ENCODE measurements at regions not wholly inside any gene's neighbourhood (a gene's known extent, or its start where the extent isn't known, plus 50 kb on each side); places are given as distances from the start of the nearest gene placed in this dataset.
"Not testable (repeated sequence)": the region's sequence is repeated elsewhere in the genome, so short reads cannot be mapped to it uniquely, and the experiment has no call there.

GRCh38 chr2:189312643-189313042, 128.6 kb upstream of the WDR75 start:
- DNase-seq (ENCODE audit: low spot score): no peak

GRCh38 chr2:189318761-189319160, 122.5 kb upstream of the WDR75 start:
- no peak for DNase-seq (ENCODE audit: low spot score)

GRCh38 chr2:189319424-189319823, 121.8 kb upstream of the WDR75 start:
- not testable (repeated sequence) for DNase-seq (ENCODE audit: low spot score)

- DNase-seq (ENCODE audit: low spot score): no peak
Measured at GRCh38 chr2:189327879-189328847, 113.1 kb upstream of the WDR75 start.

DNA sequence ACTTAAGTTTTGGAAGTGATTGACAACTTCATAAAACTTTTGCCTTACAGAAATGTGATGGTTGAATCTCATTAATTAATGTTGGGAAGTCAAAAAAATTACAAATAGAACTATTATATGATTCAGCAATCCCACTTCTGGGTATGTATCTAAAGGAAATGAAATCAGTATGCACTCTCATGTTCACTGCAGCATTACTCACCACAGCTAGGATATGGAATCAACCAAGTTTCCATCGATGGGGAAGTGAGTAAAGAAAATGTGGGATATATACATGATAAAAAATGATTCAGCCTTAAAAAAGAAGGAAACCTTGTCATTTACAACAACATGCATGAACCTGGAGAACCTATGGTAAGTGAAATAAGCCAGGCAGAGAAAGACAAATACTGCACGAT, 112.4 kb upstream of the WDR75 start:
- DNase-seq (ENCODE audit: low spot score): no peak

GRCh38 chr2:189336276-189336975, 104.8 kb upstream of the WDR75 start:
- DNase-seq (ENCODE audit: low spot score): no peak

GRCh38 chr2:189337656-189338055, 103.6 kb upstream of the WDR75 start:
- DNase-seq (ENCODE audit: low spot score): no peak

DNA sequence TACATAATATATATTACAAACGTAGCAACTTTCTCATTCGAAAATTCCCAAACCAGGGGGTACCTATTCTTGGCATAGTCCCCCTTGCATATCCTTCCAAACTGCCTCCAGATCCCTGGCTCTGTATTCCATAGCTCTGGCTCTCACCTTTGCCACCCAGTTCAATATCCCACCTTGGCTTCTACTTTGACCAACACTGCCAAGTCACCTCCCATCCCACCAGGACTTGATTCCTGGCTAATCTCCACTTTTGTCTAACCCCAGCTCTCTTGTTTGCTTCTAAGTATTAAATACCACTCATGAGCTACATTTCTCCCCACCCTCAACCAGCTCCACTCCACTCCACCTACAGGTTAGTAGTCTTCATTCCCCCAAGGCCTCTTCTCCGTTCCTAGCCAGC, 103.2 kb upstream of the WDR75 start:
- no peak for DNase-seq (ENCODE audit: low spot score)

DNA sequence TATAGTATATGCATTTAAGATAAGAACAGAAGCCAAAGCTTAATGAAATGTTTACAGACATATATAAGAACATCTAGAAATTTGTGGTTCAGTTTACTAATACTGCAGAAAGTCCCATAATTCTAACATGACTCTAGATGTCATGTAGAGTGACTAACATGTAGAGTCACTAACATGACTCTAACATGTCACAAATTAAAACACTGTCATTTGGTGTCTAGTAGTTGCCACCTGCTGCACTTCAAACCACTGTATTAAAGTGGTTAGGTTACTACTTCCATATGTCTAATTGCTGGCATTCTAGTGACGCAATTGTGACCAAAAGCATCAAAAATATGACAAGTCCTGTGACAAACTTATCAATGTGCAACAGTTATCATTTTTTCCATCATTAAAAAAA, 100.2 kb upstream of the WDR75 start:
- DNase-seq (ENCODE audit: low spot score): no peak

- no peak for DNase-seq (ENCODE audit: low spot score)
Measured at GRCh38 chr2:189344043-189344442, 97.2 kb upstream of the WDR75 start.

DNA sequence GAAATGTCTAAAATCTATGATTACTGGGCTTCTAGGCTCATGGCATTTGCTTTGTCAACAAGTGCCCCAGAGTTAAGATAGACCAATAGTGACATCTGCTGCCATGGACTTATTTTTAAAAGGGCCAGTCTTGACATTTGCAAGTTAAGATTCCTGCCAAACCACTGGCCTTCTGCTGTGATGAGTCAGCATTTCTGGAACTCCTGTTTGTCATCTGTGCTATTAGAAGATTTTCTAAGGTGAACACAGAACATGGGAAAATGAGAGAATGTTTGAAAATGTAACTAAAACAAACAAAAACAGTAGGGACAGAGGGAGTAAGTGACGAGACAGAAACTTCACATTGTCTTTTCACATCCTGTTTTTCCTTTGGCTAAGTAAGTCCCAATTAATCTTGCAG, 93.7 kb upstream of the WDR75 start:
- DNase-seq (ENCODE audit: low spot score): peak; percentile 65

- no peak for DNase-seq (ENCODE audit: low spot score)
Measured at GRCh38 chr2:189348369-189348768, 92.9 kb upstream of the WDR75 start.

DNA sequence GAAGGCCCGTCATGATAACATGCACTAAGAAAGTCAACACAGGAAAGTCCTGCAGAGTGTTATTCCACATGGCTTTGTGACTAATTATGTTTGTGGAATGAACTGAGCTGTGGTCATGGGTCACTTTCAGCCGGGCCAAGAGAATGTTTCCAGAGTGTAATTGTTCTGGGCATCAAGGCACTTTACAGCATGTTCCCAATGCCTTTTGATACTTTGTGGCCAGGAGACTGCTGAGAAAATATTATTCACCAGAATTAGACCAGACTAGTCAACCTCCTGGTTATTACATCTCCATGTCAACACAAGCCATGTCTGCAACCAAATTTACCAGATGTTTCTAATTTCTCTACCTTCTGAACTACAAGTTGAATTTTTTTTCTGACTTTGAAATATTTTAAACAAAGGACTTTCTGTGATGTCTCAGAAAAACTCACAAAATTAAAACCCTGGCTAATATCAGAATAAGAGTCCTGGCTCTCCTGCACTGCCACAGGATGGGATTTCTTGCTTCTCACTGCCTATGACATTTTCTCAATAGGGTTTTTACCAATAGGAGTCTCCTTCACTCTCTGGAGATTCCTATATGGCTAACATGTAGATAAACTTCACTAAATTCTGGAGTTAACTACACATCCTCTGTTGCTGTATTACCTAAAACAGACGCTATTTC, 90.6 kb upstream of the WDR75 start:
- no peak for DNase-seq (ENCODE audit: low spot score)

- not testable (repeated sequence) for DNase-seq (ENCODE audit: low spot score)
Measured at GRCh38 chr2:189351933-189352332, 89.3 kb upstream of the WDR75 start.

- DNase-seq (ENCODE audit: low spot score): not testable (repeated sequence)
Measured at GRCh38 chr2:189357375-189357774, 83.9 kb upstream of the WDR75 start.

- no peak for DNase-seq (ENCODE audit: low spot score)
Measured at GRCh38 chr2:189360861-189361260, 80.4 kb upstream of the WDR75 start.

DNA sequence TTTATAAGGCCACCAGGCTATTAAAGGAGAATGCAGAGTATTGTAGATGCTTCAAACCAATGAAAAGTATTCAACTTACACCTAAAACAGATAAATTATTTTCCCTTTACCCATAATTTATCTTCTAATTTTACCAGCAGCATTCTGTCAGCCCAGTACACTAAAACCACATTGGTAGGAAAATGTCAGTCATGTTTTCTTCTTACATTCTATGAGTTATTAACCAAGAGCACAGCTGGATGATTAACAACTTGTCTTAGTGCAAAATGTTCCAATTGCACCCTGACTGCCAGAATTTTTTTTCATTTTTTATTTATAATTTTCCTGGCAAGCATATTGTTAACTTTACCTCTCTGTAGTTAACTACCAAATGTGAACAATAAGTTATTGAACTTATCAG, 79.0 kb upstream of the WDR75 start:
- no peak for DNase-seq (ENCODE audit: low spot score)

GRCh38 chr2:189363559-189363958, 77.7 kb upstream of the WDR75 start:
- DNase-seq (ENCODE audit: low spot score): peak; percentile 53

DNA sequence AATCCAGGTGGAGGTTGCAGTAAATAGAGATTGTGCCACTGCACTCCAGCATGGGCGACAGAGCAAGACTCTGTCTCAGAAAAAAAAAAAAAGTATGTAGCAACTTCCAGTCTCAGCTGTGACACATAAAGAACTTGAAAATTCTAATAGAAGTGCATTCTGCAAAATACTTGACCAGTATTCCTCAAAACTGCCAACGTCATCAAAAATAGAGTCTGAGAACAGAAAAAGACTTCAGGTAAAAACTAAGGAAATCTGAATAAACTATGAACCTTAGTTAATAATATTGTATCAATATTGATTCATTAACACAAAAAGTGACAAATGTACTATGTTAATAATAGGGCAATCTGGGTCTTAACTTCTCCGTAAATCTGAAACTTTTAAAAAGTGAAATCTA, 76.7 kb upstream of the WDR75 start:
- no peak for DNase-seq (ENCODE audit: low spot score)

- DNase-seq (ENCODE audit: low spot score): no peak
Measured at GRCh38 chr2:189366349-189366748, 74.9 kb upstream of the WDR75 start.

DNA sequence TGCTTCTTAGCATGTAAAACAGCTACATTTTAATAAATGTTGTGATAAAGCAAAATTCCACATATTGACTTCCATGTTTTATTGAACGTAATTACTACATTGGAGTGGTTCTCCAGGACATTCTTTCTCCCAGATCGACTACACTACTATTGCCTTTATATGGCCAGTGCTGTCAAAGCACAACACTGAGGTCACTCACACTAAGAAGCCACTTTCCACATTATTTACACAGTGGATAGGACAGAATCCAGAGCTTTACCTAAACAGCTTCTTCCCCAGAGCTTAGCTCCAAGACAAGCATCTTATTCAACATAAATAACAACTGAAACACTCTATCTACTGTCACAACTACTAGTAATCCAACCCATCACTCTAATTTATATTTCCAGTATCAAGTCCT, 73.9 kb upstream of the WDR75 start:
- no peak for DNase-seq (ENCODE audit: low spot score)

DNA sequence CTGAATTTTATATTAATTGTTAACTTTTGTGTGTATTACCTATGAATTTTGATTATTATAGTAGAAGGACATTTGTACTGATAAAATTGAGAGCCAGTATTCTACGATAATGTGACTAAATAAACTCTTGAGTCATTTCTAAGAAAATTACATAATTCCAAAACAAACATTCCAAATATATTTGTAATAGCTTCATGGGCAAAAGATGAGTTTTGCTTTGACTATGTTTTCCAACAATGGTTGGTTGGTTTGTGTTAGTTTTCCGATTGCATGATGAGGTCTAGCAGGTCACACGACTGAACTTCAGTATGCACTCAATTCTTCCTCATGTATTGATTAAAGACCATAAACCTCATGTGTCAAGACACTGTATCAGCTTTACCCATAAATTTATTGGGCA, 71.7 kb upstream of the WDR75 start:
- no peak for DNase-seq (ENCODE audit: low spot score)

DNA sequence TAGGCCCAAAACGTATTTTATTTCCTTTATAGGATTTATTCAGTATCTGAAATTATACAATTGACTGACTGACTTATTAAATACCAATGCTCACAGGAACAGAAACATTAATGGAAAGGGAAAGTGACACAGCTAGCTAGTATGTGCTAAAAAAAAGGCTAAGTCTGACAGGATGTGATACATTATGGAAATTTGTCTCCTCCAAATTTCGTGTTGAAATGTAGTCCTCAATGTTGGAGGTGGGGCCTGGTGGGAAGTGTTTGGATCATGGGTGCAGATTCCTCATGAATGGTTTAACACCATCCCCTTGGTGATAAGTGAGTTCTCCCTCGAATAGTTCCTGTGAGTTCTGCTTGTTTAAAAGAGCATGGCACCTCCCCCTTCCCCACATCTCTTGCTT, 70.6 kb upstream of the WDR75 start:
- no peak for DNase-seq (ENCODE audit: low spot score)
